ENCODE measurements at regions not wholly inside any gene's neighbourhood (a gene's known extent, or its start where the extent isn't known, plus 50 kb on each side); places are given as distances from the start of the nearest gene placed in this dataset.

DNA sequence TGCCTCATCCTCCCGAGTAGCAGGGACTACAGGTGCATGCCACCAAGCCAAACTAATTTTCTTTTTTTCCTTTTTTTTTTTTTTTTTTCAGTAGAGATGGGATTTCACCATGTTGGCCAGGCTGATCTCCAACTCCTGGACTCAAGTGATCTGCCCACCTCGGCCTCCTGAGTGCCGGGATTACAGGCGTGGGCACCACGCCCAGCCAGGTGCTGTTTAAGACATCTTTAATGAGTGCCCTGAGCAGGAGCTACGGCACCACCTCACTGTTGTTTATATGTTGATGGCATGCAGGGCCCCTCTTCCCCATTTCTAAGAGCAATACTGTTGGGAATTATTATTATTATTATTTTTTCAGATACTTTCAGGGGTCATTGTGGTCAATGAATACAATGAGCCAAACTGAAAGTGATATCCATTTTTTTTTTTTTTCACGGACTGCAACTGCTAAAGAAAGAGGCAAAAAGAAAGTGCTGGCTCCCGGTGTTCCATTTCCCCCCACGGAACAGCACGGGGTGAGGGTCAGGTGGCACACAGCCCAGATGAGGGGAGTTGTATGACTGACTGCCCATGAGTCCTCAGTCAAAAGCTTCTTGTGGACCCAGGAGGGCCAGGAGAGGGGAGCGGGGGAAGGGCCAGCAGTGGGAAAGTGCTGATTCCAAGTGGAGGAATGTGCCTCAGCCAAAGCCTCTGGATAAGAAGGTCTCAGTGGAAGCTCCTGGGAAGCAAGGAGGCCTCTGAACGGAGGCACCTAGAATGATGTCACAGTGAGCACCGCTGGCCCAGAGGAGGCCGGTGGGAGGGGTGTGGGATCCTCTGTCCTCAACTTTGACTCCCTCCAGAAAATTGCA lies 101.8 kb upstream of the HPF1 start:
- DNase-seq: no peak
- H3K4me3 ChIP-seq (ENCODE audit: insufficient read depth in 1 of 2, low read depth in 1 of 2, low read length in 2 of 2): no peak overlapping the region
- no peaks in the 10 kb centered on the region for H3K9me3 ChIP-seq (ENCODE audit: control insufficient read depth, low read length)
- no peak overlapping the region for H3K9ac ChIP-seq (ENCODE audit: low read length)
- H3K79me1 ChIP-seq (replicated peaks; ENCODE audit: low read length, poor library complexity, severe bottlenecking): no peaks in the 10 kb centered on the region
- no peak overlapping the region for H4K91ac ChIP-seq (ENCODE audit: low read length)
- no peak overlapping the region for H3K27ac ChIP-seq (ENCODE audit: low read length, poor library complexity, severe bottlenecking)
- H2BK5ac ChIP-seq (ENCODE audit: low read depth, low read length, poor library complexity, severe bottlenecking): no peak overlapping the region
- no peak overlapping the region for H2BK15ac ChIP-seq (ENCODE audit: low read depth, poor library complexity, severe bottlenecking)
- H2AFZ ChIP-seq (ENCODE audit: low read depth, low read length): no peak overlapping the region
- no peak overlapping the region for H3K14ac ChIP-seq (ENCODE audit: low read length in 2 of 2)
- no peak overlapping the region for H3K23ac ChIP-seq (ENCODE audit: low read length in 2 of 2)
- no peaks in the 10 kb centered on the region for H3K4me1 ChIP-seq (ENCODE audit: control insufficient read depth, insufficient read depth, low read depth, low read length)
- no peak overlapping the region for H3K4ac ChIP-seq (ENCODE audit: low read depth in 1 of 2, low read length in 2 of 2)
- no peak overlapping the region for H4K8ac ChIP-seq (ENCODE audit: low read length)
- H2AK5ac ChIP-seq (ENCODE audit: low read length, severe bottlenecking): no peak overlapping the region
- no peaks in the 10 kb centered on the region for H3K36me3 ChIP-seq (ENCODE audit: control insufficient read depth in 1 of 2, insufficient read depth in 2 of 2, low read depth in 1 of 2, low read length in 2 of 2)
- no peak overlapping the region for H2BK120ac ChIP-seq (ENCODE audit: low read depth, low read length)
- peaks cover 0 to 4% of the 10 kb centered on the region in 2 experiments for H3K27me3 ChIP-seq (ENCODE audit: control insufficient read depth in 1 of 2, insufficient read depth in 1 of 2, low read length in 2 of 2)
- no peak overlapping the region for H3K18ac ChIP-seq (ENCODE audit: low read depth in 1 of 2, low read length in 2 of 2)
- 86% methylated on average over 12 of the region's 14 CpGs for WGBS
- H3K4me2 ChIP-seq (ENCODE audit: low read length, poor library complexity, severe bottlenecking): no peak overlapping the region
- no peak overlapping the region for H2BK12ac ChIP-seq (ENCODE audit: low read length in 2 of 2)

DNA sequence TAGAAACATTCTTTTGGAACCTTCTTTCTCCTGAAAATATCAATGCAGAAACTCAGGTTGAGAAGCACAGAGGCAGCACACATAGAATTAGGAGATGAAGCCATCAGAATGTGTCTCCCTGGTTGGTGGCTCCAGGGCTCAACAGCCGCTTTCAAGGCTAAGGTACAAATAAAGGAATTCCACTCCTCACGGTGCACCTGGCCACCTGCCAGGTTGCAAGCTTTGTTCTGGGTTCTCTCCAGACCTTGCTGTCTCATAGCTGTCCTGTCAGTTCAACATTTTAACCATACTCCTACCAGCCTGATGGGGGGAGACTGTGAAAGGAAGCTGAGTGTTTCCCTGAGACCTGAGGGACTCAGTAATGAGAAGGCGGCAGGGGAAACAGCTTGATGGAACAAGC lies 96.3 kb upstream of the HPF1 start:
- H3K9ac ChIP-seq (ENCODE audit: low read length): no peak overlapping the region
- no peak overlapping the region for H2BK12ac ChIP-seq (ENCODE audit: low read length in 2 of 2)
- no peak overlapping the region for H2AK5ac ChIP-seq (ENCODE audit: low read length, severe bottlenecking)
- no peak overlapping the region for H3K4me2 ChIP-seq (ENCODE audit: low read length, poor library complexity, severe bottlenecking)
- no peak overlapping the region for H2AFZ ChIP-seq (ENCODE audit: low read depth, low read length)
- no peaks in the 10 kb centered on the region for H3K36me3 ChIP-seq (ENCODE audit: control insufficient read depth in 1 of 2, insufficient read depth in 2 of 2, low read depth in 1 of 2, low read length in 2 of 2)
- no peaks in the 10 kb centered on the region for H3K4me1 ChIP-seq (ENCODE audit: control insufficient read depth, insufficient read depth, low read depth, low read length)
- DNase-seq: no peak
- no peak overlapping the region for H3K27ac ChIP-seq (ENCODE audit: low read length, poor library complexity, severe bottlenecking)
- no peak overlapping the region for H2BK120ac ChIP-seq (ENCODE audit: low read depth, low read length)
- WGBS: no CpG with 5 or more reads among the region's 3 CpGs
- H4K91ac ChIP-seq (ENCODE audit: low read length): no peak overlapping the region
- H3K14ac ChIP-seq (ENCODE audit: low read length in 2 of 2): no peak overlapping the region
- no peak overlapping the region for H2BK5ac ChIP-seq (ENCODE audit: low read depth, low read length, poor library complexity, severe bottlenecking)
- no peak overlapping the region for H4K8ac ChIP-seq (ENCODE audit: low read length)
- no peak overlapping the region for H3K4ac ChIP-seq (ENCODE audit: low read depth in 1 of 2, low read length in 2 of 2)
- no peaks in the 10 kb centered on the region for H3K9me3 ChIP-seq (ENCODE audit: control insufficient read depth, low read length)
- H3K18ac ChIP-seq (ENCODE audit: low read depth in 1 of 2, low read length in 2 of 2): no peak overlapping the region
- no peaks in the 10 kb centered on the region for H3K79me1 ChIP-seq (replicated peaks; ENCODE audit: low read length, poor library complexity, severe bottlenecking)
- H3K4me3 ChIP-seq (ENCODE audit: insufficient read depth in 1 of 2, low read depth in 1 of 2, low read length in 2 of 2): no peak overlapping the region
- H3K27me3 ChIP-seq (ENCODE audit: control insufficient read depth in 1 of 2, insufficient read depth in 1 of 2, low read length in 2 of 2): peaks cover 0 to 9% of the 10 kb centered on the region in 2 experiments
- H2BK15ac ChIP-seq (ENCODE audit: low read depth, poor library complexity, severe bottlenecking): no peak overlapping the region
- no peak overlapping the region for H3K23ac ChIP-seq (ENCODE audit: low read length in 2 of 2)

DNA sequence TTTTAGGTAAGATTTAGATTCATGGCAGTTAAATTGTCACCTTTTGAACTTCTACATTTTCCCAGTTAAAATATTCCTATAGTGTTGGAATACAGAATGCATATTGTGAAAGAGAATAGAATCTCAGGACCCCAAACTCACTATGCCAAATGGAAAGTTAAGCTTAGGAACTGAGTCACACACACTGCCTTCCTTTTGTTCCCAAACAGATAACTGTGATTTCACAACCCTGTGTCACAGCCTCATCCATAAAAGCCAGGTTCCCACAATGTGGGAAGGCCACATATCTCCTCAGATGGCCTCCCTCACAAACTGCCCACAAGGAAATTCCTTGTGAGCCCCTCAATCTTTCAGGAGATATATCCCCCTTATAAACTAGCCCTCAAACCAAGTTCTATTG lies 94.7 kb upstream of the HPF1 start:
- no peak overlapping the region for H3K4me3 ChIP-seq (ENCODE audit: insufficient read depth in 1 of 2, low read depth in 1 of 2, low read length in 2 of 2)
- H2BK120ac ChIP-seq (ENCODE audit: low read depth, low read length): no peak overlapping the region
- H3K27ac ChIP-seq (ENCODE audit: low read length, poor library complexity, severe bottlenecking): no peak overlapping the region
- no peak overlapping the region for H3K4ac ChIP-seq (ENCODE audit: low read depth in 1 of 2, low read length in 2 of 2)
- H3K4me2 ChIP-seq (ENCODE audit: low read length, poor library complexity, severe bottlenecking): no peak overlapping the region
- no peaks in the 10 kb centered on the region for H3K79me1 ChIP-seq (replicated peaks; ENCODE audit: low read length, poor library complexity, severe bottlenecking)
- no peak overlapping the region for H4K8ac ChIP-seq (ENCODE audit: low read length)
- H2AK5ac ChIP-seq (ENCODE audit: low read length, severe bottlenecking): no peak overlapping the region
- no peaks in the 10 kb centered on the region for H3K9me3 ChIP-seq (ENCODE audit: control insufficient read depth, low read length)
- H3K36me3 ChIP-seq (ENCODE audit: control insufficient read depth in 1 of 2, insufficient read depth in 2 of 2, low read depth in 1 of 2, low read length in 2 of 2): no peaks in the 10 kb centered on the region
- H2BK5ac ChIP-seq (ENCODE audit: low read depth, low read length, poor library complexity, severe bottlenecking): no peak overlapping the region
- H3K27me3 ChIP-seq (ENCODE audit: control insufficient read depth in 1 of 2, insufficient read depth in 1 of 2, low read length in 2 of 2): peaks cover 0 to 18% of the 10 kb centered on the region in 2 experiments
- H3K18ac ChIP-seq (ENCODE audit: low read depth in 1 of 2, low read length in 2 of 2): no peak overlapping the region
- H3K4me1 ChIP-seq (ENCODE audit: control insufficient read depth, insufficient read depth, low read depth, low read length): no peaks in the 10 kb centered on the region
- H2BK12ac ChIP-seq (ENCODE audit: low read length in 2 of 2): no peak overlapping the region
- H3K23ac ChIP-seq (ENCODE audit: low read length in 2 of 2): no peak overlapping the region
- no peak overlapping the region for H4K91ac ChIP-seq (ENCODE audit: low read length)
- no peak for DNase-seq
- H3K9ac ChIP-seq (ENCODE audit: low read length): no peak overlapping the region
- no peak overlapping the region for H2BK15ac ChIP-seq (ENCODE audit: low read depth, poor library complexity, severe bottlenecking)
- no peak overlapping the region for H3K14ac ChIP-seq (ENCODE audit: low read length in 2 of 2)
- H2AFZ ChIP-seq (ENCODE audit: low read depth, low read length): no peak overlapping the region

DNA sequence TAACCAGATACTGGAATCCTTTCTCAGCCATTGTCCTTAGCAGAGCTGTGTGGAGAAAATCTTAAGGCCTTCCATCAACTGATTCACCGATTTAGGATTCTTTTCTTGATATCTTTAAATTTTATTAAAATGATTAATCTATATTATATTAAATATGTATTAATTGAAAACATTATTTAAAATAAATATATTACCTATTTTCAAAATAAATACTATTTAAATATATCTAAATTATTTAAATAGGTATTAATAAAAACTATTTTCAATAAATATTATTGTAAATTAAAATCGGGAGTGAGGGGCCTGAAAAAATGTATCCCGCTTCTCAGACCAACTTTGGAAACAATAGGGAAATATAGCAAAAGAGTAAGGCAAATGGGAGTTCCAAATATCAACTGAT lies 94.0 kb upstream of the HPF1 start:
- H2BK15ac ChIP-seq (ENCODE audit: low read depth, poor library complexity, severe bottlenecking): no peak overlapping the region
- H3K4ac ChIP-seq (ENCODE audit: low read depth in 1 of 2, low read length in 2 of 2): no peak overlapping the region
- H3K27me3 ChIP-seq (ENCODE audit: control insufficient read depth in 1 of 2, insufficient read depth in 1 of 2, low read length in 2 of 2): peaks cover 0 to 18% of the 10 kb centered on the region in 2 experiments
- no peak overlapping the region for H2BK12ac ChIP-seq (ENCODE audit: low read length in 2 of 2)
- H3K79me1 ChIP-seq (replicated peaks; ENCODE audit: low read length, poor library complexity, severe bottlenecking): no peaks in the 10 kb centered on the region
- no peaks in the 10 kb centered on the region for H3K9me3 ChIP-seq (ENCODE audit: control insufficient read depth, low read length)
- no peak overlapping the region for H2BK120ac ChIP-seq (ENCODE audit: low read depth, low read length)
- H3K36me3 ChIP-seq (ENCODE audit: control insufficient read depth in 1 of 2, insufficient read depth in 2 of 2, low read depth in 1 of 2, low read length in 2 of 2): no peaks in the 10 kb centered on the region
- H3K14ac ChIP-seq (ENCODE audit: low read length in 2 of 2): no peak overlapping the region
- H3K27ac ChIP-seq (ENCODE audit: low read length, poor library complexity, severe bottlenecking): no peak overlapping the region
- H2BK5ac ChIP-seq (ENCODE audit: low read depth, low read length, poor library complexity, severe bottlenecking): no peak overlapping the region
- no peak overlapping the region for H2AFZ ChIP-seq (ENCODE audit: low read depth, low read length)
- 82% methylated on average over 2 of the region's 3 CpGs for whole genome bisulfite sequencing
- H4K91ac ChIP-seq (ENCODE audit: low read length): no peak overlapping the region
- H4K8ac ChIP-seq (ENCODE audit: low read length): no peak overlapping the region
- no peak for DNase-seq
- no peak overlapping the region for H3K9ac ChIP-seq (ENCODE audit: low read length)
- no peak overlapping the region for H3K4me2 ChIP-seq (ENCODE audit: low read length, poor library complexity, severe bottlenecking)
- H2AK5ac ChIP-seq (ENCODE audit: low read length, severe bottlenecking): no peak overlapping the region
- H3K23ac ChIP-seq (ENCODE audit: low read length in 2 of 2): no peak overlapping the region
- H3K4me3 ChIP-seq (ENCODE audit: insufficient read depth in 1 of 2, low read depth in 1 of 2, low read length in 2 of 2): no peak overlapping the region
- no peaks in the 10 kb centered on the region for H3K4me1 ChIP-seq (ENCODE audit: control insufficient read depth, insufficient read depth, low read depth, low read length)
- no peak overlapping the region for H3K18ac ChIP-seq (ENCODE audit: low read depth in 1 of 2, low read length in 2 of 2)

All from mesenchymal stem cell (in vitro differentiated cells and primary cell).